Stomach (tissue), 4 donors: ENCODE measurements at regions not wholly inside any gene's neighbourhood (a gene's known extent, or its start where the extent isn't known, plus 50 kb on each side); places are given as distances from the start of the nearest gene placed in this dataset.

Experiments
- EP300 ChIP-seq: sonication (generic); formaldehyde crosslinking; IDR thresholded peaks from one replicate; pipeline ENCODE4 v1.6.1; 2017; ENCODE audit warnings: antibody characterized with exemption
- POLR2A ChIP-seq, 4 donors: fragments of 450-650 bp; IDR thresholded peaks; one replicate each; pipeline ENCODE4 v1.6.1; 2016; ENCODE audit warnings: antibody characterized with exemption in 4 of 4, control low read depth in 2 of 4, mild to moderate bottlenecking in 1 of 4, moderate library complexity in 1 of 4
- POLR2AphosphoS5 ChIP-seq, 3 donors: sonication (generic); formaldehyde crosslinking; IDR thresholded peaks; one replicate each; pipeline ENCODE4 v1.6.1; 2016; ENCODE audit warnings: antibody characterized with exemption in 3 of 3
- TF ChIP-seq, protein P1 (sequence below), 7 experiments: fragments of 450-650 bp in 4 of 7; fragments of 200-600 bp in 3 of 7; sonication (generic) in 3 of 7; IDR thresholded peaks; one replicate each; pipeline ENCODE4 v1.5.1; 2016 to 2019; ENCODE audit warnings: antibody characterized with exemption in 7 of 7, control low read depth in 2 of 7, mild to moderate bottlenecking in 1 of 7

DNA sequence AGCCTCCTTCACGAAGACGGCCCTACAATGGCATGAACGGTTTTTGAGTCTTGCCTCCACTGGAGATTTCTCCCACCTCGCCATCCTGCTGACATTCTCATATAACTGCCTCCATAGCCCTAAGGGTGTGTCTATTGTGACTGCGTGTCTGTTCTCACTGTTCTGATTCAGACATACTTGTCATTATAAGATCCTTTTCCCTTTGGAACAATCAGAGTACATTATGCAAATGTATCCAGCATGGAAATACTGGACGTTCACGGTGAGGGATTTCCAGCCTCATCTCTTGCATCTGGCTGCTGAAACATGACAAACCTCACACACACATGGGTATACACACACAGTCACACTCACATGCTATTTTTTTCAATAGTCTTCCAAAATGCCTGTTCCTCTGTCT lies 402.1 kb downstream of the DIRAS2 start:
- TF ChIP-seq, protein P1, sequence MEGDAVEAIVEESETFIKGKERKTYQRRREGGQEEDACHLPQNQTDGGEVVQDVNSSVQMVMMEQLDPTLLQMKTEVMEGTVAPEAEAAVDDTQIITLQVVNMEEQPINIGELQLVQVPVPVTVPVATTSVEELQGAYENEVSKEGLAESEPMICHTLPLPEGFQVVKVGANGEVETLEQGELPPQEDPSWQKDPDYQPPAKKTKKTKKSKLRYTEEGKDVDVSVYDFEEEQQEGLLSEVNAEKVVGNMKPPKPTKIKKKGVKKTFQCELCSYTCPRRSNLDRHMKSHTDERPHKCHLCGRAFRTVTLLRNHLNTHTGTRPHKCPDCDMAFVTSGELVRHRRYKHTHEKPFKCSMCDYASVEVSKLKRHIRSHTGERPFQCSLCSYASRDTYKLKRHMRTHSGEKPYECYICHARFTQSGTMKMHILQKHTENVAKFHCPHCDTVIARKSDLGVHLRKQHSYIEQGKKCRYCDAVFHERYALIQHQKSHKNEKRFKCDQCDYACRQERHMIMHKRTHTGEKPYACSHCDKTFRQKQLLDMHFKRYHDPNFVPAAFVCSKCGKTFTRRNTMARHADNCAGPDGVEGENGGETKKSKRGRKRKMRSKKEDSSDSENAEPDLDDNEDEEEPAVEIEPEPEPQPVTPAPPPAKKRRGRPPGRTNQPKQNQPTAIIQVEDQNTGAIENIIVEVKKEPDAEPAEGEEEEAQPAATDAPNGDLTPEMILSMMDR (IDR thresholded peaks at IDR 0.05): no peak
- TF ChIP-seq POLR2A (IDR thresholded peaks at IDR 0.05): no peak
- TF ChIP-seq EP300: no peak
- TF ChIP-seq POLR2AphosphoS5 (IDR thresholded peaks at IDR 0.05): no peak
